OCI-LY3 (cell line): ENCODE measurements at regions not wholly inside any gene's neighbourhood (a gene's known extent, or its start where the extent isn't known, plus 50 kb on each side); places are given as distances from the start of the nearest gene placed in this dataset.

ENCODE experiments used
- H2AFZ ChIP-seq: fragments of 200-600, 300-600 bp; shearing (Covaris generic); 2 replicates; pipeline ENCODE4 v1.6.0; 2014; ENCODE audit warnings: antibody characterized with exemption, low read depth, low read length
- H3K27ac ChIP-seq: fragments of 200-600, 300-600 bp; sonication (generic); 2 replicates; pipeline ENCODE4 v1.5.1; 2014; ENCODE audit warnings: mild to moderate bottlenecking, low read length, moderate library complexity, mixed read lengths
- H3K27me3 ChIP-seq: fragments of 200-600, 300-600 bp; sonication (generic); 2 replicates; pipeline ENCODE4 v1.6.1; 2014; ENCODE audit warnings: low read depth, low read length, mixed read lengths
- H3K36me3 ChIP-seq: fragments of 200-600, 300-600 bp; sonication (generic); replicated peaks from 2 replicates; pipeline ENCODE3; 2014; ENCODE audit warnings: low read depth, low read length, mixed read lengths
- H3K4me1 ChIP-seq: fragments of 300-600, 200-600 bp; sonication (generic); 2 replicates; pipeline ENCODE4 v1.6.1; 2014; ENCODE audit warnings: low read length, mixed read lengths
- H3K4me2 ChIP-seq: fragments of 200-600, 300-600 bp; sonication (generic); 2 replicates; pipeline ENCODE4 v1.6.1; 2014; ENCODE audit warnings: low read length, mixed read lengths
- H3K4me3 ChIP-seq: fragments of 300-600, 200-600 bp; sonication (generic); 2 replicates; pipeline ENCODE4 v1.5.1; 2014; ENCODE audit warnings: antibody characterized with exemption, mild to moderate bottlenecking, low read length, moderate library complexity
- H3K79me2 ChIP-seq: fragments of 300-600, 200-600 bp; shearing (Covaris generic); 2 replicates; pipeline ENCODE4 v1.6.1; 2014; ENCODE audit warnings: mild to moderate bottlenecking, low read length, mixed read lengths
- H3K9ac ChIP-seq: fragments of 300-600, 200-600 bp; shearing (Covaris generic); 2 replicates; pipeline ENCODE4 v1.6.0; 2014; ENCODE audit warnings: mild to moderate bottlenecking, low read length, moderate library complexity
- H3K9me3 ChIP-seq: fragments of 200-600, 300-600 bp; shearing (Covaris generic); 2 replicates; pipeline ENCODE4 v1.6.1; 2014; ENCODE audit warnings: low read length, mixed read lengths; ENCODE audit not compliant: insufficient read depth
- H4K20me1 ChIP-seq: fragments of 200-600, 300-600 bp; sonication (generic); 2 replicates; pipeline ENCODE4 v1.6.1; 2016; ENCODE audit warnings: low read length, mixed read lengths; ENCODE audit not compliant: insufficient read depth
- CTCF ChIP-seq: fragments of 200-600, 300-600 bp; sonication (generic); IDR thresholded peaks from 2 replicates; pipeline ENCODE4 v1.5.1; 2014; ENCODE audit warnings: antibody characterized with exemption, low read length, low read depth
- EZH2phosphoT487 ChIP-seq: fragments of 200-600 bp; shearing (Covaris generic); IDR thresholded peaks from 2 replicates; pipeline ENCODE4 v1.6.1; 2018; ENCODE audit warnings: antibody characterized with exemption, mixed run types, low read depth

GRCh38 chr5:167786871-167787578 is 504.4 kb upstream of the WWC1 start:
- Histone ChIP-seq H2AFZ (no peak overlapping the region), H3K4me3 (no peak overlapping the region), H4K20me1 (no peaks in the 10 kb centered on the region), H3K4me1 (no peaks in the 10 kb centered on the region), H3K4me2 (no peak overlapping the region), H3K9ac (no peak overlapping the region), H3K27ac (no peak overlapping the region), H3K27me3 (peaks cover 2% of the 10 kb centered on the region; the same call in 1 of the 2 replicates), H3K36me3 (no peaks in the 10 kb centered on the region), H3K9me3 (no peaks in the 10 kb centered on the region), H3K79me2 (no peaks in the 10 kb centered on the region)
- no peak for TF ChIP-seq CTCF
- no peak for TF ChIP-seq EZH2phosphoT487

- H3K79me2 ChIP-seq, result no peaks in the 10 kb centered on the region
- H3K4me1 ChIP-seq, result no peaks in the 10 kb centered on the region
- no peaks in the 10 kb centered on the region for H4K20me1 ChIP-seq
- no peak overlapping the region for H3K9ac ChIP-seq
- no peak overlapping the region for H3K4me3 ChIP-seq
- H3K36me3 ChIP-seq, result no peaks in the 10 kb centered on the region
- H2AFZ ChIP-seq, result no peak overlapping the region
- H3K27ac ChIP-seq, result no peak overlapping the region
- TF ChIP-seq CTCF, result no peak
- TF ChIP-seq EZH2phosphoT487, result no peak
- peaks cover 6% of the 10 kb centered on the region; the same call in 1 of the 2 replicates for H3K27me3 ChIP-seq
- no peak overlapping the region for H3K4me2 ChIP-seq
- no peaks in the 10 kb centered on the region for H3K9me3 ChIP-seq
Measured at GRCh38 chr5:167790045-167790444, 501.4 kb upstream of the WWC1 start.

GRCh38 chr5:167790462-167791260 is 500.8 kb upstream of the WWC1 start:
- H3K4me1 ChIP-seq, result no peaks in the 10 kb centered on the region
- TF ChIP-seq EZH2phosphoT487 (no peak), CTCF (no peak)
- H2AFZ ChIP-seq, result no peak overlapping the region
- no peaks in the 10 kb centered on the region for H3K9me3 ChIP-seq
- H3K36me3 ChIP-seq, result no peaks in the 10 kb centered on the region
- peaks cover 6% of the 10 kb centered on the region; the same call in 1 of the 2 replicates for H3K27me3 ChIP-seq
- H3K9ac ChIP-seq, result no peak overlapping the region
- no peak overlapping the region for H3K27ac ChIP-seq
- H3K4me2 ChIP-seq, result no peak overlapping the region
- H3K79me2 ChIP-seq, result no peaks in the 10 kb centered on the region
- no peak overlapping the region for H3K4me3 ChIP-seq
- H4K20me1 ChIP-seq, result no peaks in the 10 kb centered on the region

- Histone ChIP-seq H3K36me3 (no peaks in the 10 kb centered on the region), H3K27me3 (0 out of 2 replicates have a peak, but pooled peaks cover 12% of the 10 kb centered on the region), H3K9me3 (no peaks in the 10 kb centered on the region), H2AFZ (no peak overlapping the region), H3K79me2 (no peaks in the 10 kb centered on the region), H3K4me1 (no peaks in the 10 kb centered on the region), H3K4me2 (no peak overlapping the region), H4K20me1 (no peaks in the 10 kb centered on the region), H3K27ac (no peak overlapping the region), H3K9ac (no peak overlapping the region), H3K4me3 (no peak overlapping the region)
- TF ChIP-seq EZH2phosphoT487 (no peak), CTCF (no peak)
Measured at GRCh38 chr5:167792514-167792913, 498.9 kb upstream of the WWC1 start.
